ENCODE measurements at regions not wholly inside any gene's neighbourhood (a gene's known extent, or its start where the extent isn't known, plus 50 kb on each side); places are given as distances from the start of the nearest gene placed in this dataset.

DNA sequence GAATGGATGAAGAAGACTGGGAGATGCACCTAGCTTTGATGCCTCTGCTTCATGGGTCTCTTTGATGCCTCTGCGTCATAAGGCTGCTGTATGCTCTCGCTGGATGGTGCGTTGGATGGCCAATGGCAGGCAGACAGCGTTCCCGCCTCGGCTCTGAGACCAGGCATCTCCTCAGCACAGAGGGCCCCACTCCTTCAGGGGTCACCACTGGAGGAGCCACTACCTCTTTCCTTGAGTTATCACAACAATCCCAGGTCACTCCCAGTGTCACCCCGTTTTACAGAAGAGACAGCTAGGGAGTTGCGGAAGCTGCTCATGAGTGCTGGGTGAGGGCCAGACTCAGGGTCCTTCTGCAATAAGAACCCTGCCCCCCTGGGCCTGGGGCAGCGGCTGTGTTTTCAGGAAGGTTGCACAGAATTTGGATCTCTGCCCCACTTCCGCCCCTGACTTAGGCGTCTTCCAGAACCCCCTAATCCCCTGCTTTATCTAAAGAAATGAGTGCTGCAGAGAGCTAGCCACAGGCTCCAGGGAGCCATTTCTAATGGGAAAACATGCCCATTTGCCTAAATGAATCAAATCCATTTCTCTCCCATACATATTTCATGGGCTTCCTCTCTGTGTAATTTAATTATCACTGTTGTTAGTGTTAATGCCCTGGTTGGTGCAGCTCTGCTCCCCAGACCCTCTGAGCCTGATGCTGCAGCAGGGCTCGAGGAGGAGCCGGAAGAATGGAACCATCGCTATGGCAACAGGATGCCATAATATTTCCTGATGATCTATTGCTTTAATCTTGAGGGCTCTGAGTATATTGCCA lies 131.8 kb upstream of the HS6ST1 start:
- DNase-seq (ENCODE audit: low read depth) = no peak

DNA sequence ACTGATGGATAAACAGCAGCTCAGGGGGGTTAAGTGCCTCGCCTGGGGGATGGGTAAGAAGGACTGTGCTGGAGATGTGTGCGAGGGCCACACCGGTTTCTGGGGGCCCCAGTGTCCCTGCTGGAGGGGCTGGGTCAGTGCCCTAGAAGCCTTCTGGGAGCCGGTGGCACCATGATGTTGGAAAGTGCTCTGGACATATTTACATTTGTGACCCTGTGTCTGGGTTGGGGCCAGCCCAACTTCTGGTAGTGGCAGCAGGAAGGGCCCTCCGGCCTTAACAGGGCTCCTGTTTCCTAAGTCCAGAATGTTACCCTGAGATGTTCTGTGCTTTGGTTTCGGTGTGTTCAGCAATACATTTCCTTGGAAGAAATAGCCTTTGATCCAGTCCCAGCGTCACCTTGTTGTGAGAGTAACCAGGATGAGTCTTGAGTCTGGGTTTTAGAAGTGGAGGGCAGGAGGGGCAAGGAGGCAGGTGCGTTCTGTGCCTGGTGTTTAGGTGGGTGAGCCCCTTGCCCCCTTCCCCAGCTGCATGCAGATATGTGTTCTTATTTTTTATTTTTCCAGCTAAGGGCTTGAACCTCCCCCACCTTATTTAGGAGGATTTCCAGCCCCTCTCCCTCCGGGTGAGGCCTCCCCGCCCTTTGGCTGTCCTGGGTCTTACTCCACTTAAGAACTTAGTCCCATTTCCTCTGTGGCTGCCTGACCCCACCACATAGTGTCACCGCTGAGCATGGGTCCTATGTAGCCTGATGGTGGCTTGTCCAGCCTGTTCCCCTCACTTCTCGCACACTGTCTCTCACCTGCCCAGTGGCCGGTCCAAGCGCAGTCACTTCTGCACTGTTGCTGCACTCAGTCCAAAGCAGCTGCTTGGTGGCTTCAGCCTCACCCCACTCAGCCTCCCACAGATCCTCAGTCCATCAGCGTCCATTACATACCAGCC lies 132.7 kb upstream of the HS6ST1 start:
- DNase-seq (ENCODE audit: low read depth) = no peak

DNA sequence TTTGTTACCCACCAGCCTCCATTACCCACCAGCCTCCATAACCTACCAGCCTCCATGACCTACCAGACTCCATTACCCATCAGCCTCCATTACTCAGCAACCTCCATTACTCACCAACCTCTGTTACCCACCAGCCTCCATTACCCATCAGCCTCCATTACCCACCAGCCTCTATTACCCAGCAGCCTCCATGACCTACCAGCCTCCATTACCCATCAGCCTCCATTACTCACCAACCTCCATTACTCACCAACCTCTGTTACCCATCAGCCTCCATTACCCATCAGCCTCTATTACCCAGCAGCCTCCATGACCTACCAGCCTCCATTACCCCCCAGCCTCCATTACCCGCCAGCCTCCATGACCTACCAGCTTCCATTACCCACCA lies 133.3 kb upstream of the HS6ST1 start:
- no peak for DNase-seq (ENCODE audit: low read depth)

DNA sequence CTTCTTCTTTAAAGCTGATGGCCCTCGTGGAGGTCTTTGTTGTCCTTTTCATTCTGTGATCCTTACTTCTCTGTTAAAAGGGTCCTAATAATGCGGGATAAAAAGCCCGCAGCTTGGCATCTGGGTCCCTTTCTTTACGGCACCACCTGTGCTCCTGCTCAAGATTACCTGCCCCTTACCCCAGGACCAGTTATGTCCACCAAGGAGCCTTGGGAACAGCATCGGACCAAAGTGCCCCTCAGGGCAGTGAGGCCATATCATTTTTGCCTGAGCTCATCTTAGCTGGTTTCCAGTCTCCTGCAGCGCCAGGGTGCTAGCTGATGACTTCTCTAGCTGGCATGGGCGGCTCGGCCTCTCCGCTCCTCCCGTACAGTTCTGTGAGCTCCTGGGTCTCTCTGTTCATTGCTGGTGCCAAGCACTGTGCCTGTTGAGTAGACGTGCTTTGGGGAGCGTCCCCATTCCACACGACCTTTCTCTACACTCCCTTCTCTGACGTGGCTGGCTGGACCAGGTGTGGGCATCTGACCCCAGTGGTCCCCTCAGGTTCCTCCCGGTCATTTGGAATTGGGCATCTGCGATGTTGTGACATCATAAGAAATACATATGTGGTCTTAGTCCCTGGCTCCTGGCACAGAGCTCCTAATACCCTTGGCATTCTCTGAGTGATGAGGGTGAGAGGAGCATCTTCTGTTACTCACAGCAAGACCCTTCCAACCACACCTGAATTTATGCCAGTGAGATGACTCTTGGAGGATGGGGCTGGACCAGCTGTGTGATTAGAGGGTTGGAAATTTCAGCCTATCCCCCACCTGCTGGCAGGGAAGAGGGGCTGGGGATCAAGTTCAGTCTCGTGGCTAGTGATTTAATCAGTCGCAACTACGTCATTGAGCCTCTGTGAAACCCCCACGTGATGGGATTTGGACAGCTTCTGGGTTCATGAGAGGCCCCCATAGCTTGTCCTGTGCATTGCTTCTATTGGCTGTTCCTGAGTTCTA lies 134.2 kb upstream of the HS6ST1 start:
- DNase-seq (ENCODE audit: low read depth) = no peak

DNA sequence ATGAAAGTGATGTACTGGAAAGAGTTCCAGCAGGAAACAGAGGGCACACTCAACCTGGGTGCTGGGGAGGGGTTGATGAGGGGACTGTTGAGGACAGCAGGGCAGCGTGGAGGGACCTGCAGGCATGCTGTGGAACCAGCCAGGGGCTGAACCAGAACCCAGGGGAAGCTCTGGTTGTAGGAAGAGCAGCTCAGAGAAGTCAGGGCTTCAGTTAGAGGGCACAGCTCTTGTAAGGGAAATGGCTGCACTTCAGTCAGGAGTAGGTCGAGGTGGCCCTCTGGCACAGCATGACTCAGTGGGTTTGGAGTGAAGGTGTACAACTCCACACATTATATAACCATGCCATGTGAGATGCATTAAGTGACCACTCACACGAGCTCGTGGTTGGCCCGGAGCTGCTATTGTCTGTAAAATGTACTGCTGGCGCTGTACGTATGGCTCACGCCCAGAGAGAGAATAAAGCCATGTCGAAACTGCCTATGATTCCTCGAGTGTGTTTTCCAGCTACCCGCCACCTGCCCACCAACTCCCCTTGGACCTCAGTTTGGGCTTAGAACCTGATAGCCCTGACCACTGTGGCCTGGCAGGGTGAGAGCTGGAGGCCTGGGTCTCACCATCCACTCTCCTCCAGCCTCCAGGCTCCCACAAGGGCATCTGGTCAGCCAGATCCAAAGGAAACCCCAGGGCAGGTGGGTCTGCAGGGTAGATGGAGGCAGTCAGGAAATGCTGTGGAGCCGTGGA lies 136.5 kb upstream of the HS6ST1 start:
- no peak for DNase-seq (ENCODE audit: low read depth)

DNA sequence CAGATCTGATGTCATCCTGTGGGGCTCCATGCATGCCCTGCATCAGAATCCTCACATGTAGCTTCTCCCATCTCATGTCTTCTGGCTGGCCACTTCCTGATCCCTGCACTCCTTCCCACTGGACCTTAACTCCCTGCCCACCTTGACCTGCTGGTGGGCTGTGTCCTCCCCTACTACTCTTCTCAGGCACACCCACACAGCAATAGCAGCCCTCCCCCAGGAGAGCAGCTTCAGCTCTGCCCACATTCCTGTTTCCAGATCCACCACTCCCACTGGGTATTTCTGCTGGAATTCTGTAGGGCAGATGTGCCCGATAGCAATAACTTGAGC lies 137.0 kb upstream of the HS6ST1 start:
- DNase-seq (ENCODE audit: low read depth) = no peak

DNA sequence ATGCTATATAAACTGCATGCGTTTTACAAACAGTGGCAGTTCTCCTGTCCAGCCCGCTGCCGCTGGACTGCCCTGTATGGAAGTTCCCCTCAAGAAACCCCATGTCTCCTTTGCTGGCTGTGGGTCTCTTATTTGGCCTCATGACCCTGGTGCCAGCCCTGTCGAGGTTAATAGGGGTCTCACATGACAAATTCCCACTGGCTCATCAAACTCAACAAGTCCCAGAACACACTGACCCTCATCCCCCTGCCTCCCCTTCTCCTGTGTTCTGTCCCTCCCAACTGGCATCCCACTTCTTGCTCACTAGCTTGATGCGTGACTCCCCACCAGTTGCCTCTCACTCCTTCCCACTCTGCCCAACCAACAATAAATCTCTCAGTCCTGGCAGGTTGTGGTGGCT lies 137.6 kb upstream of the HS6ST1 start:
- no peak for DNase-seq (ENCODE audit: low read depth)

DNA sequence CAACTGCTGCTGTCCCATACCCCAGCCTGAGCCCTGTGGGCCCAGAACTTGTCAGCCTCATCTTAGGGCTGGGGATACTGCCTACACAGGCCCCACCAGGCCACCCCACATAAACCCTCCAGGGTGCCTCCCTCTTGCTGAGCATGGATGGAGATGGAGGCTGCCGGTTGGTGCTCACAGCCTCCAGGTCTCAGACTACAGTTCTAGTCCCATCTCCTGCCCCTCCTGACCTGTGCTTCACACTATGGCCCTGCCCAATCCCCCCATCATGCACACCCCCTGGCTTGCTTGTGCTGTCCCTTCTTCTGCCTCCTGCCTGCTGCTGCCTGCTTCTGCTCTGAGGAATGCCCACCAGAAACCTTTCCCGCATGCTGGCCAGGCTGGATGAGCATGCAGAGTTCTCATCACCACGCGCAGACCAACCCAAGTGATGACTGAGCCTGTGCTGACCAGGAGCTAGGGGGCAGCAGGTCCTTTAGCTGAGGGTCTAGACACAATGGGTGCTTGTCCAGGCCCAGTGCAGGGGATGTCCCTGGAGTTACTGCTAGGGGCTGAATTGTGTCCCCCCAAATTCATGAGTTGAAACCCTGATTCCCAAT lies 138.4 kb upstream of the HS6ST1 start:
- no peak for DNase-seq (ENCODE audit: low read depth)

DNA sequence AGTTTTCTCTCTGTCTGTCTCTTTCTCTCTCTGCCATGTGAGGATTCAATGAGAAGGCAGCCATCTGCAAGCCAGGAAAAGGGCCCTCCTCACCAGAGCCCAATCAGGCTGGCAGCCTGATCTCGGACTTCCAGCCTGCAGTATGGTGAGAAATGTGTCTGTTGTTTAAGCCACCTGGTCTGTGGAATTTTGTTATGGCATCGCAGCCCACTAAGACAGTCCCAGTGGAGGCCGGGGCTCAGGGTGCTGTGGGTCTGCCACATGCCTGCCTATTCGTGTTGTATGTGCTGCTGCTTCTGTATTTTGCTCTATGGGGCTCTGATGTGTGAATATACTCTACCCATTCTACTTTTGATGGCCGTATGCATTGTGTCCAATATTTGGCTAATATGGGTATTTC lies 139.0 kb upstream of the HS6ST1 start:
- no peak for DNase-seq (ENCODE audit: low read depth)

DNA sequence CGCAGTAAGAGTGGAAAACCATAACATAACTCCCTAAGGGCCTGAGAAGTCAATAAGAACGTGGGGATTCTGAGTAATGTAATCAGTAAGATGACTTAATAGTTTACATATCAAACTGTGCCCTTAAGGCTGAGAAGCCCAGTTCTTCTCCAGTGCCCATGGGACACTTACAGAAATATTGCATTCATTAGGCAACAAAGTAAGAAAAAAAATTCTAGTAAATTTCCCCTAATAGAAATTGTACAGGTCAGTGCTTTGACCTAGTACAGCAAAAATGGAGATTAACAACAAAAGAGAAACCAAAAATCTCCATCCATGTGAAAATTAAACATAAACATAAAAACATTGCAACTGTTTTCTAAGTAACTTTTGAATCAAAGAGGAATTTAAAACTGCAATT lies 139.8 kb upstream of the HS6ST1 start:
- DNase-seq (ENCODE audit: low read depth) = no peak

DNA sequence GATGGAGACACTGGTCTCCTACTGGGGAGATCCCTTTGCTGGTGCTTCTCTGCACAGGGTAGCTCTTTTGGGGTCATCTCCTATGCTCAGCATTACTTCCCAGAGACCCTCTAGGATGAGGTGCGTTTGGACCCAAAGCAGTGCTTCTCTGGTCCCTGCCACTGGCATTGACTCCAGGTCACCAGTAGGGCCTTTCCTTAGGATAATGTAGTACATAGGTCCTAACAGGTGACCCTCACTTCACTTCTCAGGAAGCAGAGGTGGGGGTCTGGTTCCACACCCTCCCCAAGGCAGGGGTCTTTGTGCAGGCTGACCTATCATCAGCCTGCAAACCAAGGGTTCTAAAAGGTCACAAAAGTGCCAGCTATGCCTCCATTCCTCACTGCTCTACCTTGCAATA lies 145.8 kb upstream of the HS6ST1 start:
- DNase-seq (ENCODE audit: low read depth) = no peak

DNA sequence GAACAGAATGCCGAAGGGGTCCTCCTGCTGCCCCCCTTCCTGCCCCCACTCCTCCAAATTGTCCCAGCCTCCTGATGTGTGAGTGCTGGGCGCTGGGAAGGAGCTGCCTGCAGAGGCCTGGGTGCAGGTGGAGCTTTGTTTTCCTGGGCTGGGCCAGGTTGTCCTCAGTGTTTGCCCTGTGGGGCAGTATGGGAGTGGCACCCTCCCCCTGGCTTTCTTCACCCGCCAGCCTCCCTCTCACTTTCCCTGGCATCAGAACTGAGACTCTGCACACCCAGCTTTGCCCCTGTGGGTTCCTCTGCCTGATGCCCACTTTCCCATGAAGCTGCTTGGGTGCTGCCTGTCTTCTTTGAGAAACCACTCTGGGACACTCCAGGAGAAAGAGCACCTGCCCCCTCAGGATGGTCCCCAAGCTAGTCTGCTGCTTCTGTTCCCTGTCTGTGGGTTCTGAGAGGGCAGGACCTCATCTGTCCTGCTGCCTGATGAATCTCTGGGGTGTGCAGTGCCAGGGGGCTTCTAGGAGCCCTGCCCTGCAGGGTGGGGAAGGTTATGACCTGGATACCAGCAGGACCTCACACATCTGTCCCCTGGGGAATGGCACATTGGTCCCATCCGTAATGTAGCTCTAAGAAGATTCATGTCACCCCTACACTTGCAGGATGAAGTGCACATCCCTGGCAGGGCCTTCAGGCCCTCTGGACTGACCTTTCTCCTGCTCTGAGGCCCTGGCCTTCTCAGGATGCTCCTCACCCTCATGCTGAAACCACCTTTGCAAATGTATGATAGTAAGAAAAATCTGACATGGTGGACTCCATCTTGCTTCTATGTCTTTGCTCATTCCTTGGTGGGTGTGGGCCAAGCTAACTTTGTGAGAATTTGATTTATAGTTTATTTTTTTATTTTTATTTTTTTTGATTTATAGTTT lies 146.8 kb upstream of the HS6ST1 start:
- no peak for DNase-seq (ENCODE audit: low read depth)

DNA sequence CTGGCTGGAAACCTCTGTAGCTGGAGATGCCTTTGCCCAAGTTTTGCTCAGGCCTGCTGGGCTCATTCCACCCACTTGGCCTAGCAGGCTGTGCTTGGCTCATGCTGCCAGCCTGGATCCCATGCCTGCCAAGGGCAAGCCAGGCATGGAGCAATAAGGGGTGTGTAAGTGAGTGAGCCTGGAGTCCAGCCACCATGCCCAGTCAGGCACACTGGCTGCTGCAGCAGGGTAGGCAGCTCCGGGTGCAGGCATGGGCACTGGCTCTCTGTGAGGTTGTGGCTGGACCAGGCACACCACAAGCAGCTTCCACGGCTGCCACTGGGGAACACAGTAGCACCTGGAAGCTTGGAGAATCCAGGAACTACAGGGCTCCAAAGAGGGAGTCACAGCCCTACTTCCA lies 147.7 kb upstream of the HS6ST1 start:
- DNase-seq (ENCODE audit: low read depth) = no peak

DNA sequence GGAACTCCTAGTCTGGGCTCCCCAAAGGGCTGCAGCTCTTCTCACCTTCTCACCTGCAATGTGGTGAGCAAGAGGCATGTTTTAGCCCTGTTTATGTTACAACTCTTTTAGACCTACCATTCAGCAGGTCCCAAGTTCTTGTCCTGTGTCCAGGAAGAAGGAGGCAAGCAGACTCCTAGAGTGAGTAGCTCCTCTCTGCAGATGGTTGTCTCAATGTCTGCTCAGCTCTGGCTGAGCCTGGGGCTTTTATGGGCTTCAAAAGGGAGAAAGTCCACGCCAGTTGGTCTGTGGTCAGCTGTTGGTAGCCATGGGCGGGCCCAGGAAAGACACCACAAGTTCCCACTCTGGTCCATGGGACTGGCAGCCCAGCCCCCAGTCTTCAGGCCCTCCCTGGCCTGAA lies 148.1 kb upstream of the HS6ST1 start:
- DNase-seq (ENCODE audit: low read depth) = no peak

DNA sequence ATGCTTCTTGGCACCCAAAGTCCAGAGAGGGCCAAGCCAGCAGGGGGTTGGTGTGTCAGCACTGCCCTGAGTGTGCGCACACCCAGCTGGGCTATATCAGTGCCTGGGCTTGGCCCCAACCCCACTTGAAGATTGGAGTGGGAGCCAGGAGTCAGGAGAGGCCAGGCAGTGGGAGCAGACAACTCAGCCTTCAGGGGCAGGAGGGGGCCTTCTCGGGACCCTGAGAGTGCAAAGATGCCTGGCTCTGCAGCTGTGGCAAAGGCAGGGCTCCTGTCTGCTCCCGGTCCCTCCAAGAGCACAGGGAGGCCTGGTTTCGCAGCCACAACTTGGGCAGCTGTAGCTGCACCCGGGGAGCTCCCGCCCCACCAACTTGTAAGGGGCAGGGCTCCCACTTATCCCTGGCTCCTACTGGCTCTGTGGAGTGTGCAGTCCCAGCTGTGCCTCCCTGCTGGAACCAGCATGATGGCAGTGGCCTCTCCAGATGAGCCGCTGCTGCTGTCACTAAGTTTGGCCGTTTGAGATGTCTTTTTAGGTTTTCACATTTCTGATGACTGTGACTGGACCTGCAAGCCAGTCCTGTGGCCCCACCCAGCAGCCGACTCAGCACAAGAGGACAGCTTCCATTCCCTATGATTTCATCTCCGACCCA lies 148.8 kb upstream of the HS6ST1 start:
- no peak for DNase-seq (ENCODE audit: low read depth)

DNA sequence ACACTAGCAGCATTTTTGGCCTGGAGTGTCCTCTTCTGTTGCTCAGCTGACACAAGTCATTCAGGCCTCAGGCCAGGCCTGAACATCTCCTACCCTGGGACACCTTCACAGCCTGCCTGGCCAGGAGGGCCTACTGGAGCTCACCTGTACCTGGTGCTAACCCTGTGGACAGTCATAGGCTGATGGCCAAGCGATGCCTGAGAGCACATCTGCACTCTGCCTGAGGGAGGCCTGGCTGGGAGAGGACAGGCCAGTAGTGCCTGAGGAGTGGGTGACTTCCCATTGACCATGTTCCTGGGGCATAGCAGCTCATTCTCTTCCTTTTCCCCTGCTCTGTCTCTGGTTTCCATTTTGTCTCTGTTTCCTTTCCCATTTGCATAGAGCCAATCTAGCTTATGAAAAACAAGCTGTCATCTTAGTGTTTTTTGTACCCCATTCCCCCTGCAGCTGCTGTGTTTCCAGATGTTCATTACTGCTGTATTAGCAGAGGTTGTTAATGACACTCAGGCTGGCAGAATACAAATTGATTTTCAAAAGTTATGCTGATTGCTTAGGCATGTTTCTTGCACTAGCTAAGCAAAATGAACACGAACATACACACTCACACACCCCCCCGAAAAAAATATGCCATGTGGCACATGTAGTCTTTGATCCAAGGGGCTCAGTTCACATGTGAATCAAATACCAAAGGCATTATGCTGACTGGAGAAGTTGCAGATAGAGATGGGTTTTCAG lies 149.7 kb upstream of the HS6ST1 start:
- no peak for DNase-seq (ENCODE audit: low read depth)

DNA sequence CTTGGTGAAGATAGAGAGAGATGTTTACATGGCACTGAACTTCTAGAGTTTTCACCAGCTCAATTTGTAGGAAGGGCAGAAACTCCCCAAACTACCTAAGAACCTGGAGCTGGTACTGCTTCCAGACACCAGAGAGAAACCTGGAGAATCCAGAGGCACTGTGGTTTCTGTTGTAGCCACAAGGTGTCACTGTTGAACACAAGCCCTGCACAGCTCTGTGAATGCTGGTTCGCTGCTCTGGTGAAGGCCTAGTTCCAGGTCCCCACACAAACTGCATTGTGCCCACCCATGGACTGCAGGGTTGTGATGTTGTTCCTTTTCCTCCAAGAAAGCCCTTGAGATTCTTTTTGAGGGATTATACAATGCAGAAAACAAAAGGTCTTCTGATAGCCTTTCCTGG lies 150.5 kb upstream of the HS6ST1 start:
- DNase-seq (ENCODE audit: low read depth) = no peak

DNA sequence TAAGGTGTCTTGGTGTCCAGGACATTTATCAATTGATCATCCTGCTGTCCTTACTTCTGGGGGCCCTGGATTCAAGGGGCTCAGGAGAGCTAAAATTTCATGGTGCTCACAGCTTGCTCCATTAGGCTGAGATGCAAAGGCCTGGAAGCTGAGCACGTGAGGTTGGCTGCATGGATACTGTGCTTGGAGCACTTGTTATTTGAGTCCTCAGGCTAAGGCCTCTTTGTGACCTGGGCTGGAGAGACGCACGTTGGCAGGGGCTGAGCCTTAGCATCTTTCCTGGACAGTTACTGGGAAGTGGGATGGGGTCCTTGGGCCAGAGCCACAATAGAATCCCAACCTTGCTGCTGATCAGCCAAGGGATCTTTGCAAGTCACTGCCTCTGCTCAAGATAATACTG lies 151.2 kb upstream of the HS6ST1 start:
- DNase-seq (ENCODE audit: low read depth) = no peak

DNA sequence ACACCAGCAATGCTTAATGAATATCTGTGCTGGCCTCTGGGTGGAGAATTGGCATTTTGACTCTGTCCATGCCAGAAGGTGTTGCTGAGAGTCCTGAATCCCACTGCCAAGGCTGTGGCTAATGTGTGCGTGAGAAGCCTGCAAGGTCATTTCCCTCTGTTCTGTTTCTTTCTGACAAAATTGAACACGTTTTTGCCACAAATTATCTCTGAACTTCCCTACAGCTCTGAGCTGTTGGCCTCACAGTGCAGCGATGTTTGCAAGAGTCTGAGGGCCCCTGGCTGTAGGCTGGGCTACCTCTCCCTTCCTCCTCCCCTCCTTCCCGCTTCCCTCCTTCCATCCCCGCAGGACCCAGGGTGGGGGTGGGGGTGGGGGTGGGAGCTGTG lies 154.1 kb upstream of the HS6ST1 start:
- no peak for DNase-seq (ENCODE audit: low read depth)
